ENCODE measurements at regions not wholly inside any gene's neighbourhood (a gene's known extent, or its start where the extent isn't known, plus 50 kb on each side); places are given as distances from the start of the nearest gene placed in this dataset.

DNA sequence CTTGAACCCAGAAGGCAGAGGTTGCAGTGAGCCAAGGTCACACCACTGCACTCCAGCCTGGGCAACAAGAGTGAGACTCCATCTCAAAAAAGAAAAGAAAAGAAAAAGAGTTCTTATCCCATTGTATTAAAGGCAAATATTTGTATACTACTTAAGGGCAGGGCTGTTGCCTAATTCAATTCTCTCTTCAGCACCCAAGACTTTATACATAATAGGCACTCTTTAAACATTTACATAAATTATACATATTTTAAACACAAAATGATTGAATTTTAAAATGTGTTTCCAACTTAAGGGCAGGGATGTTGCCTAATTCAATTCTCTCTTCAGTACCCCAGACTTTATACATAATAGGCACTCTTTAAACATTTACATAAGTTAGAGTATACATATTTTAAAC lies 424.3 kb upstream of the ARID1B start:
- Histone ChIP-seq H4K20me1 (ENCODE audit: insufficient read depth, low read length) (no peaks in the 10 kb centered on the region), H3K4me2 (ENCODE audit: low read length) (no peak overlapping the region), H3K27ac (ENCODE audit: low read length) (no peak overlapping the region), H3K27me3 (ENCODE audit: low read depth, low read length) (no peaks in the 10 kb centered on the region), H2AFZ (ENCODE audit: low read depth, low read length) (no peak overlapping the region), H3K36me3 (replicated peaks; ENCODE audit: low read depth, low read length) (no peaks in the 10 kb centered on the region), H3K9ac (ENCODE audit: low read length) (no peak overlapping the region), H3K4me3 (ENCODE audit: low read length) (no peak overlapping the region), H3K9me3 (ENCODE audit: insufficient read depth, low read length) (no peaks in the 10 kb centered on the region), H3K4me1 (ENCODE audit: low read length) (no peaks in the 10 kb centered on the region), H3K79me2 (ENCODE audit: low read length) (no peaks in the 10 kb centered on the region)
- no peak for TF ChIP-seq EZH2phosphoT487 (IDR thresholded peaks at IDR 0.05; ENCODE audit: low read depth)
- TF ChIP-seq CTCF (IDR thresholded peaks at IDR 0.05; ENCODE audit: low read depth, low read length), result no peak

- Histone ChIP-seq H3K4me2 (ENCODE audit: low read length) (no peak overlapping the region), H3K27ac (ENCODE audit: low read length) (no peak overlapping the region), H3K36me3 (replicated peaks; ENCODE audit: low read depth, low read length) (no peaks in the 10 kb centered on the region), H2AFZ (ENCODE audit: low read depth, low read length) (no peak overlapping the region), H3K27me3 (ENCODE audit: low read depth, low read length) (no peaks in the 10 kb centered on the region), H3K9me3 (ENCODE audit: insufficient read depth, low read length) (no peaks in the 10 kb centered on the region), H3K4me3 (ENCODE audit: low read length) (no peak overlapping the region), H3K9ac (ENCODE audit: low read length) (no peak overlapping the region), H3K4me1 (ENCODE audit: low read length) (no peaks in the 10 kb centered on the region), H3K79me2 (ENCODE audit: low read length) (no peaks in the 10 kb centered on the region), H4K20me1 (ENCODE audit: insufficient read depth, low read length) (no peaks in the 10 kb centered on the region)
- TF ChIP-seq CTCF (IDR thresholded peaks at IDR 0.05; ENCODE audit: low read depth, low read length), result no peak
- TF ChIP-seq EZH2phosphoT487 (IDR thresholded peaks at IDR 0.05; ENCODE audit: low read depth), result no peak
Measured at GRCh38 chr6:156351346-156351966, 425.7 kb upstream of the ARID1B start.

DNA sequence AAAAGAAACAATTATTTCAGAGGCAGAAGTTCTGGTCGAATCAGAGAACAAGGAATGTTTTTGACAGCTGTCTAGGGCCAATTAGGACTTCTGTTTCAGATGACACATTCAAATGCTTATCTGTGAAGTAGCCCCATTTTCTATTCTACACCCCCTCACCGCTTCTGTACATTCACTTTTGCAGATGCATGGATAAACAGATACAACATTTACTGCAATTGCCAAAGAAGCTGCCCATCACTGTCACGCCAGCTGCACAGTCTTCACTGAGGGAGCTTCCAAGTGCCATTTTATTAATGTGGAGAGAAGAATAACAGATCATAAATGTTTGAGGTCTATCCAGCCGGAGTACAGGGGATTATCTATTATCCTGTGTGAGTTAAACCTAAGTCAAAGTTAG lies 426.8 kb upstream of the ARID1B start:
- no peaks in the 10 kb centered on the region for H3K4me1 ChIP-seq (ENCODE audit: low read length)
- H3K27me3 ChIP-seq (ENCODE audit: low read depth, low read length), result no peaks in the 10 kb centered on the region
- no peak overlapping the region for H2AFZ ChIP-seq (ENCODE audit: low read depth, low read length)
- no peaks in the 10 kb centered on the region for H3K36me3 ChIP-seq (replicated peaks; ENCODE audit: low read depth, low read length)
- H3K9ac ChIP-seq (ENCODE audit: low read length), result no peak overlapping the region
- H3K4me3 ChIP-seq (ENCODE audit: low read length), result no peak overlapping the region
- H3K4me2 ChIP-seq (ENCODE audit: low read length), result no peak overlapping the region
- no peaks in the 10 kb centered on the region for H4K20me1 ChIP-seq (ENCODE audit: insufficient read depth, low read length)
- H3K9me3 ChIP-seq (ENCODE audit: insufficient read depth, low read length), result no peaks in the 10 kb centered on the region
- H3K79me2 ChIP-seq (ENCODE audit: low read length), result no peaks in the 10 kb centered on the region
- TF ChIP-seq CTCF (IDR thresholded peaks at IDR 0.05; ENCODE audit: low read depth, low read length), result no peak
- TF ChIP-seq EZH2phosphoT487 (IDR thresholded peaks at IDR 0.05; ENCODE audit: low read depth), result no peak
- no peak overlapping the region for H3K27ac ChIP-seq (ENCODE audit: low read length)

DNA sequence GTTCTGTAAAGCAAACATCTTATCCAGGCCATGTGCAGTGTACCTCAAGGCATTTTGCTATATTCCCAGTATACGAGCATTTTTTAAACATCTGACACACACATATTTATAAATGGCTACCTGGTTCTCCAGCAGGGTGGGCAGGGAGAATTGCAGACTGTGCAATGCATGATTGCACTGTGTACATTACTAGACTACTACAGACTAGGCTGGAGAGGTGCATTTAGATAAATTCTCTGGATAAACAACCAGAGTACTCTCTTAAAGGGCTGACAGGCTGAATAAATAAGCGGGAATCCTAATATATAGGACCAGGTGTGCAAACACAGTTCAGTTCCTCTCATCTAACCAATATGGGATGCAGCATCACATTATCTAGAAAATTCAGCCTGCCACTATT lies 428.3 kb upstream of the ARID1B start:
- H2AFZ ChIP-seq (ENCODE audit: low read depth, low read length), result no peak overlapping the region
- H3K4me3 ChIP-seq (ENCODE audit: low read length), result no peak overlapping the region
- TF ChIP-seq CTCF (IDR thresholded peaks at IDR 0.05; ENCODE audit: low read depth, low read length), result no peak
- TF ChIP-seq EZH2phosphoT487 (IDR thresholded peaks at IDR 0.05; ENCODE audit: low read depth), result no peak
- no peaks in the 10 kb centered on the region for H3K79me2 ChIP-seq (ENCODE audit: low read length)
- no peaks in the 10 kb centered on the region for H3K9me3 ChIP-seq (ENCODE audit: insufficient read depth, low read length)
- no peaks in the 10 kb centered on the region for H3K27me3 ChIP-seq (ENCODE audit: low read depth, low read length)
- H3K4me1 ChIP-seq (ENCODE audit: low read length), result no peaks in the 10 kb centered on the region
- no peak overlapping the region for H3K4me2 ChIP-seq (ENCODE audit: low read length)
- no peaks in the 10 kb centered on the region for H3K36me3 ChIP-seq (replicated peaks; ENCODE audit: low read depth, low read length)
- no peaks in the 10 kb centered on the region for H4K20me1 ChIP-seq (ENCODE audit: insufficient read depth, low read length)
- no peak overlapping the region for H3K27ac ChIP-seq (ENCODE audit: low read length)
- H3K9ac ChIP-seq (ENCODE audit: low read length), result no peak overlapping the region
